ENCODE measurements at regions not wholly inside any gene's neighbourhood (a gene's known extent, or its start where the extent isn't known, plus 50 kb on each side); places are given as distances from the start of the nearest gene placed in this dataset.

GRCh38 chr10:104557966-104558365, 83.1 kb upstream of the SORCS3 start:
- TF ChIP-seq CTCF (IDR thresholded peaks at IDR 0.05; ENCODE audit: low read depth, low read length, missing control alignments) = no peak
- in situ Hi-C loops (cut with HindIII; ENCODE audit: low pct_ligation_motif_present, low sequenced_read_pairs) = no loop called here
- Histone ChIP-seq H3K27ac (no peak overlapping the region), H3K27me3 (replicated peaks) (no peaks in the 10 kb centered on the region), H3K36me3 (replicated peaks) (no peaks in the 10 kb centered on the region), H3K4me3 (ENCODE audit: low read depth, low read length) (no peak overlapping the region)
- DNase-seq = no peak

- in situ Hi-C loops (cut with HindIII; ENCODE audit: low pct_ligation_motif_present, low sequenced_read_pairs) = no loop called here
- H3K27ac ChIP-seq = no peak overlapping the region
- TF ChIP-seq CTCF (IDR thresholded peaks at IDR 0.05; ENCODE audit: low read depth, low read length, missing control alignments) = no peak
- no peaks in the 10 kb centered on the region for H3K36me3 ChIP-seq (replicated peaks)
- no peak for DNase-seq
- no peaks in the 10 kb centered on the region for H3K27me3 ChIP-seq (replicated peaks)
- H3K4me3 ChIP-seq (ENCODE audit: low read depth, low read length) = no peak overlapping the region
These were observed 81.2 kb upstream of the SORCS3 start for GRCh38 chr10:104559935-104560334.

DNA sequence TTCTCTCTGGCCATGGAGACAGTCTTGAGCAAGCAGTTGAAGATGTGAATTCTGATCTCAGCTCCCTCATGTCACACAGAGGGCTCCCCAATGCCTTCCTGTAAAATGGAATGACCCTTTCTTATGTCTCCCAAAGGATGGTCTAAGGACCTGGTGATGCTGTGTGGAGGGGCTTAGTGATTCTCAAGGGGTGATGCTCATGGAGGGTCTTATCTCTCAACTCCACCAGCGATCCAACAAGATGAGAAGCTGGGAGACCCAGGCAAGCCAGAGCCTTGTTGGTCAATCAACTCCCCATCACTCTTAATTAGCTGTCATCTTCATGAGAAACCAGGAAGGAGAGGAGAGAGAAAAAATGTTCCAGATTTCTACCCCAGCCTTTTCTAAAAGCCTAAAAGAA, 78.0 kb upstream of the SORCS3 start:
- no peak overlapping the region for H3K27ac ChIP-seq
- H3K27me3 ChIP-seq (replicated peaks) = no peaks in the 10 kb centered on the region
- H3K36me3 ChIP-seq (replicated peaks) = no peaks in the 10 kb centered on the region
- DNase-seq = no peak
- TF ChIP-seq CTCF (IDR thresholded peaks at IDR 0.05; ENCODE audit: low read depth, low read length, missing control alignments) = no peak
- in situ Hi-C loops (cut with HindIII; ENCODE audit: low pct_ligation_motif_present, low sequenced_read_pairs) = no loop called here
- no peak overlapping the region for H3K4me3 ChIP-seq (ENCODE audit: low read depth, low read length)

GRCh38 chr10:104563548-104563947, 77.5 kb upstream of the SORCS3 start:
- in situ Hi-C loops (cut with HindIII; ENCODE audit: low pct_ligation_motif_present, low sequenced_read_pairs) = no loop called here
- no peaks in the 10 kb centered on the region for H3K36me3 ChIP-seq (replicated peaks)
- no peaks in the 10 kb centered on the region for H3K27me3 ChIP-seq (replicated peaks)
- no peak overlapping the region for H3K4me3 ChIP-seq (ENCODE audit: low read depth, low read length)
- no peak for TF ChIP-seq CTCF (IDR thresholded peaks at IDR 0.05; ENCODE audit: low read depth, low read length, missing control alignments)
- DNase-seq = no peak
- no peak overlapping the region for H3K27ac ChIP-seq

DNA sequence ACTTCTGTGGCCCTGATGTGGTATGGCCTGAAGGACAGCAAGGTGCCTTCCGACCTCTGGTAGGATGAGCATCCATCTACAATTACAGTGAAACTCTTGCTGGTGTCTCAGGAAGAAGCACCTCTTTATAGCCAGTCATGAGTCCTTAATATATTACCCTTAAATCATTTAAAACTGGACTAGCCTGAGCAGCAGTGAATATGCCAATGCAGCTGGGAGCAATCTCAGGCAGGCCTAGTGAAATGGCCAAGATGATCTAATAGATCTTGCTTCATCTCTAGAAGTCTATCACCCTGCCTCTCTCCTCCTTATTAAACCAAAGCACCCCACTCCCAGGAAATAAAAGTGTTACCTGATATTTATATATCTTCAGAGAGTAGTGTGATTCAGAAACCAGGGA, 66.7 kb upstream of the SORCS3 start:
- Histone ChIP-seq H3K27ac (no peak overlapping the region), H3K36me3 (replicated peaks) (no peaks in the 10 kb centered on the region), H3K4me3 (ENCODE audit: low read depth, low read length) (no peak overlapping the region), H3K27me3 (replicated peaks) (no peaks in the 10 kb centered on the region)
- in situ Hi-C loops (cut with HindIII; ENCODE audit: low pct_ligation_motif_present, low sequenced_read_pairs) = no loop called here
- no peak for DNase-seq
- TF ChIP-seq CTCF (IDR thresholded peaks at IDR 0.05; ENCODE audit: low read depth, low read length, missing control alignments) = no peak

DNA sequence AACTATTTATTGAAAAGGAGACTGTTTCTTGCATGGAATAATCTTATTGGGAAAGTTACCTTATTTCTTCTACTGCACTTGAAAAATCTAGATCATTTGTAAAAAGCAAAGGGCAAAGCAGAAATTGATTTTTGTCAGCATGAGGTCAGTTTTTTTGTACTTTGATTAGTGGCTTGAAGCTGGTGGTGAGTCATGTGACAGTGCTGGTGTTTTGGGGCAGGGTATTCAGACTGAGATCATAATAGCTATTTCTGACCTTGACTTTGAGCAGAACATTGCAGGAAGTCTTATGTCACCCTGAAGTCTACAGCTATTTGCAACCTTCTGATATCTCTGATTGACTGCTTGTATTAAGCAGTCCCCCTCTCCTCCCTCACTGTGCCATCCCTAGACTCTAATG, 66.3 kb upstream of the SORCS3 start:
- no peaks in the 10 kb centered on the region for H3K36me3 ChIP-seq (replicated peaks)
- no peaks in the 10 kb centered on the region for H3K27me3 ChIP-seq (replicated peaks)
- in situ Hi-C loops (cut with HindIII; ENCODE audit: low pct_ligation_motif_present, low sequenced_read_pairs) = loop anchor here (25.0 kb wide), 1 partner anchor 163 kb away; no protein-coding TSS in a partner anchor
- no peak overlapping the region for H3K27ac ChIP-seq
- TF ChIP-seq CTCF (IDR thresholded peaks at IDR 0.05; ENCODE audit: low read depth, low read length, missing control alignments) = no peak
- H3K4me3 ChIP-seq (ENCODE audit: low read depth, low read length) = no peak overlapping the region
- no peak for DNase-seq

Measured in brain microvascular endothelial cell (primary cell).